HepG2 (cell line): ENCODE measurements at regions not wholly inside any gene's neighbourhood (a gene's known extent, or its start where the extent isn't known, plus 50 kb on each side); places are given as distances from the start of the nearest gene placed in this dataset.

Experiments used
- ATAC-seq: fragments of 200-7000 bp; cut with Tn5 transposase; 3 replicates; pipeline ENCODE4 v1.9.1; 2020; ENCODE audit warnings: mild to moderate bottlenecking, moderate library complexity
- BruUV-seq: library from RNA; stranded (reverse); fragments of 400-500 nt; replicated peaks from 2 replicates; lab custom pipeline; 2021; lab: Mats Ljungman, UMichigan
- CTCF ChIA-PET: fragments of 300-600 bp; formaldehyde crosslinking; extraction: SDS; loops from one replicate; lab custom pipeline; 2021; ENCODE audit warnings: low total read pairs, inconsistent platforms, low intra/inter-chr PET ratio; lab: Yijun Ruan, JAX
- POLR2A ChIA-PET: fragments of 350-600 bp; sonication (Branson Sonifier 250); formaldehyde crosslinking; loops from one replicate; lab custom pipeline; 2020; ENCODE audit warnings: antibody characterized with exemption, inconsistent platforms; lab: Yijun Ruan, JAX
- DNase-seq: peaks from one replicate; pipeline ENCODE4 v3.0.0-alpha.2; 2015; ENCODE audit warnings: low spot score
- FAIRE-seq: peaks from 3 replicates; lab custom pipeline; 2011; peaks lifted over from hg19 to GRCh38; lab: Jason Lieb, UNC
- H2AFZ ChIP-seq: one replicate; pipeline ENCODE4 v1.6.1; 2011; ENCODE audit warnings: low read length, inconsistent platforms
- H3K27ac ChIP-seq: fragments of 300-600 bp; 3 replicates; pipeline ENCODE4 v1.8.0; 2011; ENCODE audit warnings: mixed run types, mild to moderate bottlenecking, mixed read lengths, low read length, inconsistent platforms; ENCODE audit not compliant: insufficient read depth; ENCODE audit errors: extremely low read length
- H3K27me3 ChIP-seq, 2 experiments: fragments of 200-600 bp in 1 of 2; 2 replicates in 1 of 2; 3 replicates in 1 of 2; pipeline versions ENCODE4 v1.6.0 to v1.8.0; 2011; ENCODE audit warnings: low read length in 2 of 2, mild to moderate bottlenecking in 2 of 2, moderate library complexity in 2 of 2, inconsistent platforms in 1 of 2; ENCODE audit not compliant: insufficient read depth in 2 of 2, control insufficient read depth in 1 of 2
- H3K36me3 ChIP-seq, 2 experiments: fragments of 200-600 bp in 1 of 2; replicated peaks in 1 of 2; 2 replicates in 1 of 2; 3 replicates in 1 of 2; pipeline versions ENCODE4 v1.5.1 to v1.8.0; 2011; ENCODE audit warnings: low read length in 2 of 2, inconsistent platforms in 1 of 2; ENCODE audit not compliant: insufficient read depth in 2 of 2, control insufficient read depth in 1 of 2
- H3K4me1 ChIP-seq: 2 replicates; pipeline ENCODE4 v1.5.1; 2012; ENCODE audit warnings: low read length, inconsistent platforms; ENCODE audit not compliant: insufficient read depth
- H3K4me2 ChIP-seq: 2 replicates; pipeline ENCODE4 v1.6.0; 2011; ENCODE audit warnings: low read depth, low read length, inconsistent platforms
- H3K4me3 ChIP-seq, 3 experiments: fragments of 200-600 bp in 1 of 3; sonication (generic), shearing (Covaris generic) in 1 of 3; replicated peaks in 1 of 3; 2 replicates each; pipeline ENCODE4 v1.5.1; 2011 to 2016; ENCODE audit warnings: low read length in 3 of 3, inconsistent platforms in 2 of 3, low read depth in 2 of 3, mild to moderate bottlenecking in 2 of 3, control low read depth in 1 of 3, mixed read lengths in 1 of 3; ENCODE audit not compliant: insufficient read depth in 1 of 3
- H3K79me2 ChIP-seq: one replicate; pipeline ENCODE4 v1.6.1; 2011; ENCODE audit warnings: low read length, inconsistent platforms; ENCODE audit not compliant: insufficient read depth
- H3K9ac ChIP-seq: 2 replicates; pipeline ENCODE4 v1.6.0; 2011; ENCODE audit warnings: mild to moderate bottlenecking, low read depth, low read length, inconsistent platforms; ENCODE audit not compliant: insufficient read depth
- H3K9me3 ChIP-seq: 2 replicates; pipeline ENCODE4 v1.5.1; 2012; ENCODE audit warnings: mild to moderate bottlenecking, low read length
- H4K20me1 ChIP-seq: 2 replicates; pipeline ENCODE4 v1.6.0; 2011; ENCODE audit warnings: inconsistent platforms, mild to moderate bottlenecking, low read length, moderate library complexity; ENCODE audit not compliant: insufficient read depth
- CBX1 ChIP-seq: IDR thresholded peaks from one replicate; pipeline ENCODE4 v1.6.1; 2016; ENCODE audit warnings: antibody characterized with exemption, low read depth
- HCFC1 ChIP-seq: fragments of 150-350 bp; IDR thresholded peaks from 2 replicates; pipeline ENCODE4 v1.6.1; 2014; ENCODE audit warnings: low read depth, low read length
- MAFG ChIP-seq: sonication (generic); formaldehyde crosslinking; IDR thresholded peaks from 2 replicates; pipeline ENCODE4 v1.5.1; 2020; ENCODE audit warnings: mild to moderate bottlenecking, missing genetic modification reagents
- MAX ChIP-seq: IDR thresholded peaks from 2 replicates; pipeline ENCODE4 v1.6.1; 2012; ENCODE audit warnings: inconsistent platforms
- NFIB ChIP-seq: sonication (generic); formaldehyde crosslinking; IDR thresholded peaks from 2 replicates; pipeline ENCODE4 v1.9.0; 2021; ENCODE audit warnings: missing genetic modification reagents, mild to moderate bottlenecking, borderline replicate concordance
- PITX1 ChIP-seq: sonication (generic); formaldehyde crosslinking; IDR thresholded peaks from 2 replicates; pipeline ENCODE4 v1.5.1; 2020; ENCODE audit warnings: mild to moderate bottlenecking, missing genetic modification reagents
- RBM39 ChIP-seq: fragments of 200-400 bp; formaldehyde crosslinking; IDR thresholded peaks from one replicate; pipeline ENCODE4 v1.6.1; 2018; ENCODE audit warnings: antibody characterized with exemption, mild to moderate bottlenecking, low read depth, low read length; ENCODE audit not compliant: poor library complexity, severe bottlenecking
- RNF2 ChIP-seq: fragments of 450-650 bp; conservative IDR thresholded peaks from 2 replicates; pipeline ENCODE4 v1.6.1; 2016; ENCODE audit warnings: low read depth
- SAFB2 ChIP-seq: sonication (generic); formaldehyde crosslinking; IDR thresholded peaks from 2 replicates; pipeline ENCODE4 v1.5.1; 2020; ENCODE audit warnings: missing genetic modification reagents, low read depth, mild to moderate bottlenecking, borderline replicate concordance
- SP2 ChIP-seq: sonication (generic); formaldehyde crosslinking; IDR thresholded peaks from 2 replicates; pipeline ENCODE4 v1.5.1; 2020; ENCODE audit warnings: mild to moderate bottlenecking, missing genetic modification reagents
- STAG1 ChIP-seq: sonication (generic); formaldehyde crosslinking; IDR thresholded peaks from 2 replicates; pipeline ENCODE4 v1.4.0; 2020; ENCODE audit warnings: missing genetic modification reagents
- TAF1 ChIP-seq: sonication (generic); formaldehyde crosslinking; IDR thresholded peaks from 2 replicates; pipeline ENCODE4 v1.4.0; 2020; ENCODE audit warnings: missing genetic modification reagents
- ZBTB7A ChIP-seq: sonication (generic); formaldehyde crosslinking; IDR thresholded peaks from 2 replicates; pipeline ENCODE4 v1.8.0; 2022; ENCODE audit warnings: mild to moderate bottlenecking, missing genetic modification reagents
- ZNF234 ChIP-seq: sonication (generic); formaldehyde crosslinking; conservative IDR thresholded peaks from 2 replicates; pipeline ENCODE4 v1.5.1; 2020; ENCODE audit warnings: mild to moderate bottlenecking, missing genetic modification reagents
- ZNF274 ChIP-seq: sonication (generic); formaldehyde crosslinking; IDR thresholded peaks from 2 replicates; pipeline ENCODE4 v1.5.1; 2020; ENCODE audit warnings: mild to moderate bottlenecking, missing genetic modification reagents
- ZNF414 ChIP-seq: sonication (generic); formaldehyde crosslinking; IDR thresholded peaks from 2 replicates; pipeline ENCODE4 v1.5.0; 2020; ENCODE audit warnings: missing genetic modification reagents
- ZNF557 ChIP-seq: sonication (generic); formaldehyde crosslinking; IDR thresholded peaks from 2 replicates; pipeline ENCODE4 v1.4.0; 2020; ENCODE audit warnings: missing genetic modification reagents
- ZNF563 ChIP-seq: sonication (generic); formaldehyde crosslinking; IDR thresholded peaks from 2 replicates; pipeline ENCODE4 v1.8.0; 2022; ENCODE audit warnings: mild to moderate bottlenecking, moderate library complexity, missing genetic modification reagents
- ZNF616 ChIP-seq: sonication (generic); formaldehyde crosslinking; IDR thresholded peaks from 2 replicates; pipeline ENCODE4 v1.5.0; 2020; ENCODE audit warnings: low read depth, mild to moderate bottlenecking, missing genetic modification reagents
- ZNF678 ChIP-seq: sonication (generic); formaldehyde crosslinking; IDR thresholded peaks from 2 replicates; pipeline ENCODE4 v1.4.0; 2020; ENCODE audit warnings: mild to moderate bottlenecking, missing genetic modification reagents
- ZNF780A ChIP-seq: sonication (generic); formaldehyde crosslinking; IDR thresholded peaks from 2 replicates; pipeline ENCODE4 v1.8.0; 2022; ENCODE audit warnings: mild to moderate bottlenecking, missing genetic modification reagents, moderate library complexity
- WGBS: methylation state at CpG from one replicate; pipeline ENCODE4 v1.1.6; 2017; ENCODE audit warnings: low lambda C conversion rate; 5-methylcytosine and 5-hydroxymethylcytosine counted together
- in situ Hi-C: cut with HindIII; loops from 2 replicates; pipeline ENCODE4 v1.10.0; 2017; ENCODE audit warnings: low pct_unique_long_range_greater_than_20kb; ENCODE audit not compliant: extremely low pct_ligation_motif_present
- intact Hi-C: fragments of 100-400 bp; cut with micrococcal nuclease; formaldehyde crosslinking; loops from one replicate; pipeline ENCODE4 v1.10.0; 2022; ENCODE audit not compliant: unreplicated experiment
- TF ChIP-seq, protein P1 (sequence below): sonication (generic); formaldehyde crosslinking; IDR thresholded peaks from 2 replicates; pipeline ENCODE4 v1.5.1; 2020; ENCODE audit warnings: missing genetic modification reagents, mild to moderate bottlenecking, borderline replicate concordance
- TF ChIP-seq, protein P2 (sequence below): sonication (generic); formaldehyde crosslinking; IDR thresholded peaks from 2 replicates; pipeline ENCODE4 v1.4.0; 2020; ENCODE audit warnings: missing genetic modification reagents

GRCh38 chr2:198701481-198701880 lies 756.3 kb downstream of the SATB2 start (continued):
- TF ChIP-seq, protein P1, sequence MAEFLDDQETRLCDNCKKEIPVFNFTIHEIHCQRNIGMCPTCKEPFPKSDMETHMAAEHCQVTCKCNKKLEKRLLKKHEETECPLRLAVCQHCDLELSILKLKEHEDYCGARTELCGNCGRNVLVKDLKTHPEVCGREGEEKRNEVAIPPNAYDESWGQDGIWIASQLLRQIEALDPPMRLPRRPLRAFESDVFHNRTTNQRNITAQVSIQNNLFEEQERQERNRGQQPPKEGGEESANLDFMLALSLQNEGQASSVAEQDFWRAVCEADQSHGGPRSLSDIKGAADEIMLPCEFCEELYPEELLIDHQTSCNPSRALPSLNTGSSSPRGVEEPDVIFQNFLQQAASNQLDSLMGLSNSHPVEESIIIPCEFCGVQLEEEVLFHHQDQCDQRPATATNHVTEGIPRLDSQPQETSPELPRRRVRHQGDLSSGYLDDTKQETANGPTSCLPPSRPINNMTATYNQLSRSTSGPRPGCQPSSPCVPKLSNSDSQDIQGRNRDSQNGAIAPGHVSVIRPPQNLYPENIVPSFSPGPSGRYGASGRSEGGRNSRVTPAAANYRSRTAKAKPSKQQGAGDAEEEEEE, result no peak
- no peak for TF ChIP-seq SAFB2 (CRISPR knock-in tag)
- TF ChIP-seq, protein P2, sequence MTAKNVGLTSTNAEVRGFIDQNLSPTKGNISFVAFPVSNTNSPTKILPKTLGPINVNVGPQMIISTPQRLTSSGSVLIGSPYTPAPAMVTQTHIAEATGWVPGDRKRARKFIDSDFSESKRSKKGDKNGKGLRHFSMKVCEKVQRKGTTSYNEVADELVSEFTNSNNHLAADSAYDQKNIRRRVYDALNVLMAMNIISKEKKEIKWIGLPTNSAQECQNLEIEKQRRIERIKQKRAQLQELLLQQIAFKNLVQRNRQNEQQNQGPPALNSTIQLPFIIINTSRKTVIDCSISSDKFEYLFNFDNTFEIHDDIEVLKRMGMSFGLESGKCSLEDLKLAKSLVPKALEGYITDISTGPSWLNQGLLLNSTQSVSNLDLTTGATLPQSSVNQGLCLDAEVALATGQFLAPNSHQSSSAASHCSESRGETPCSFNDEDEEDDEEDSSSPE, result no peak
- no peak for TF ChIP-seq PITX1
- TF ChIP-seq ZNF563 (CRISPR knock-in tag), result no peak
- TF ChIP-seq, all 625 proteins: peak for 0

DNA sequence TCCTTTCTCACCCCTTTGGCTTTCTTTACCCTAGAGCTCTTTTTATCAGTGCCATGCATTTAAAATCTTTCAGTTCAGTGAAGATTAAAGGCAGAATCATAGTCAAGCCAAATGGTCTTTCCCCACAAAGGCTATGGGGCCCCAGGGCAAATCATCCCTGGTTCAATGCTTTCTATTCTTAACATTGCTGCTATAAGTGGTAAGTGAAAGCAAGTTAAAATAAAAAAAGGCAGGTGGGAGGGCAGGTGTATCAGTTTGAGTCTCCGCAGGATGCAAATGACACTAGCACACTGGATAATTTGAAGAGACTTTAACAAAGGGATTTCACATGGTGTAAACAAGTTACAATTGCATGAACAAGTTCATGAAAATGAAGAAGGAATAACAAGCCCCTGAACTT lies 757.4 kb downstream of the SATB2 start:
- CTCF ChIA-PET, result no interaction called here
- no peak for FAIRE-seq
- H2AFZ ChIP-seq, result no peak overlapping the region

More for the DNA sequence above, 757.4 kb downstream of the SATB2 start:
- Histone ChIP-seq H4K20me1 (no peaks in the 10 kb centered on the region), H3K9me3 (no peaks in the 10 kb centered on the region), H3K4me2 (no peak overlapping the region), H3K79me2 (no peaks in the 10 kb centered on the region), H3K9ac (no peak overlapping the region), H3K27ac (no peak overlapping the region), H3K4me3 (no peak overlapping the region), H3K4me1 (no peaks in the 10 kb centered on the region), H3K27me3 (no peaks in the 10 kb centered on the region; a peak in 1 of 5 replicates), H3K36me3 (no peaks in the 10 kb centered on the region)
- BruUV-seq, result no TSS peak
- WGBS, result 75% methylated on average over 1 of the region's 1 CpG
- POLR2A ChIA-PET, result no interaction called here
- in situ Hi-C loops (no loop called here), intact Hi-C loops (no loop called here)
- TF ChIP-seq ZNF616 (CRISPR knock-in tag) (no peak), ZNF274 (no peak), RNF2 (no peak), ZBTB7A (no peak), STAG1 (CRISPR knock-in tag) (no peak), ZNF414 (CRISPR knock-in tag) (no peak), TAF1 (CRISPR knock-in tag) (no peak), ZNF780A (no peak), ZNF557 (no peak), RBM39 (no peak), ZNF678 (CRISPR knock-in tag) (no peak), HCFC1 (no peak), MAX (no peak), NFIB (no peak), SP2 (CRISPR knock-in tag) (no peak), CBX1 (no peak), MAFG (no peak), ZNF234 (CRISPR knock-in tag) (no peak)
- ATAC-seq (no peak), DNase-seq (no peak)
